GM23338 (cell line): ENCODE measurements at regions not wholly inside any gene's neighbourhood (a gene's known extent, or its start where the extent isn't known, plus 50 kb on each side); places are given as distances from the start of the nearest gene placed in this dataset.

Experiments
- ATAC-seq: fragments of 200-7000 bp; cut with Tn5 transposase; 3 replicates; pipeline ENCODE4 v1.9.1; 2020
- DNase-seq: peaks from one replicate; pipeline ENCODE4 v3.0.0-alpha.2; 2015; ENCODE audit warnings: low spot score
- H2AFZ ChIP-seq: fragments of 200-600 bp; sonication (generic); 2 replicates; pipeline ENCODE4 v1.8.0; 2016; ENCODE audit warnings: antibody characterized with exemption, mild to moderate bottlenecking, moderate library complexity
- H3F3A ChIP-seq: fragments of 200-600 bp; sonication (generic); replicated peaks from 2 replicates; pipeline ENCODE4 v1.8.0; 2017; ENCODE audit warnings: antibody characterized with exemption, mixed run types, low read depth
- H3K27ac ChIP-seq: fragments of 200-600 bp; sonication (generic); 2 replicates; pipeline ENCODE4 v1.6.1; 2016; ENCODE audit warnings: low read depth
- H3K27me3 ChIP-seq: fragments of 200-600 bp; sonication (generic); 2 replicates; pipeline ENCODE4 v1.8.0; 2016; ENCODE audit warnings: mild to moderate bottlenecking, mixed run types, moderate library complexity; ENCODE audit not compliant: insufficient read depth
- H3K36me3 ChIP-seq: fragments of 200-600 bp; sonication (generic); 2 replicates; pipeline ENCODE4 v1.8.0; 2016; ENCODE audit warnings: mild to moderate bottlenecking; ENCODE audit not compliant: insufficient read depth
- H3K4me1 ChIP-seq: fragments of 200-600 bp; sonication (generic); 2 replicates; pipeline ENCODE4 v1.8.0; 2016; ENCODE audit warnings: mild to moderate bottlenecking, moderate library complexity; ENCODE audit not compliant: insufficient read depth
- H3K4me2 ChIP-seq: fragments of 200-600 bp; sonication (generic); 2 replicates; pipeline ENCODE4 v1.7.1; 2017; ENCODE audit warnings: mixed run types
- H3K4me3 ChIP-seq: fragments of 200-600 bp; sonication (generic); 2 replicates; pipeline ENCODE4 v1.6.1; 2016; ENCODE audit warnings: mixed run types
- H3K79me2 ChIP-seq: fragments of 200-600 bp; sonication (generic); replicated peaks from 2 replicates; pipeline ENCODE4 v1.8.0; 2017; ENCODE audit warnings: mild to moderate bottlenecking; ENCODE audit not compliant: insufficient read depth
- H3K9me2 ChIP-seq: fragments of 200-600 bp; sonication (generic); 2 replicates; pipeline ENCODE4 v1.8.0; 2017; ENCODE audit not compliant: insufficient read depth
- H4K20me1 ChIP-seq: fragments of 200-600 bp; sonication (generic); replicated peaks from 2 replicates; pipeline ENCODE4 v1.8.0; 2017; ENCODE audit warnings: mild to moderate bottlenecking; ENCODE audit not compliant: insufficient read depth
- H3K27ac Mint-ChIP-seq: 2 replicates; pipeline ENCODE4 v1.8.0; 2020; ENCODE audit warnings: inconsistent platforms, mild to moderate bottlenecking, moderate library complexity, mixed read lengths
- H3K27me3 Mint-ChIP-seq: 3 replicates; pipeline ENCODE4 v1.8.0; 2022; ENCODE audit warnings: low read depth, mild to moderate bottlenecking, moderate library complexity, mixed read lengths, inconsistent platforms; ENCODE audit not compliant: insufficient read depth, poor library complexity
- H3K36me3 Mint-ChIP-seq: 3 replicates; pipeline ENCODE4 v1.8.0; 2021; ENCODE audit warnings: low read depth, mild to moderate bottlenecking, inconsistent platforms, moderate library complexity, mixed read lengths
- H3K4me1 Mint-ChIP-seq: 3 replicates; pipeline ENCODE4 v1.8.0; 2020; ENCODE audit warnings: mild to moderate bottlenecking, inconsistent platforms, mixed read lengths
- H3K4me3 Mint-ChIP-seq: 3 replicates; pipeline ENCODE4 v1.8.0; 2021; ENCODE audit warnings: moderate library complexity, mild to moderate bottlenecking, inconsistent platforms, mixed read lengths
- H3K9me3 Mint-ChIP-seq: 3 replicates; pipeline ENCODE4 v1.8.0; 2020; ENCODE audit warnings: moderate library complexity, mild to moderate bottlenecking, inconsistent platforms, mixed read lengths
- CREB1 ChIP-seq: fragments of 250-450 bp; sonication (Bioruptor Pico); IDR thresholded peaks from 2 replicates; pipeline ENCODE4 v1.5.0; 2020; ENCODE audit warnings: low read depth, mild to moderate bottlenecking, moderate library complexity
- ETS1 ChIP-seq: IDR thresholded peaks from 2 replicates; pipeline ENCODE4 v1.6.1; 2016; ENCODE audit warnings: antibody characterized with exemption
- EZH2 ChIP-seq: fragments of 200-600 bp; sonication (generic); IDR thresholded peaks from one replicate; pipeline ENCODE4 v1.8.0; 2017; ENCODE audit warnings: antibody characterized with exemption, mild to moderate bottlenecking, low read depth; ENCODE audit not compliant: unreplicated experiment
- EZH2phosphoT487 ChIP-seq: fragments of 200-600 bp; sonication (generic); IDR thresholded peaks from one replicate; pipeline ENCODE4 v1.8.1; 2018; ENCODE audit warnings: antibody characterized with exemption; ENCODE audit not compliant: unreplicated experiment
- NANOG ChIP-seq: IDR thresholded peaks from 2 replicates; pipeline ENCODE4 v1.6.1; 2016; ENCODE audit warnings: antibody characterized with exemption, borderline replicate concordance
- POLR2AphosphoS5 ChIP-seq: IDR thresholded peaks from 2 replicates; pipeline ENCODE4 v1.6.1; 2016; ENCODE audit warnings: antibody characterized with exemption, low read depth
- REST ChIP-seq: IDR thresholded peaks from one replicate; pipeline ENCODE4 v1.6.1; 2018; ENCODE audit warnings: antibody characterized with exemption; ENCODE audit not compliant: unreplicated experiment
- ZNF114 ChIP-seq: fragments of 250-450 bp; sonication (Bioruptor Pico); IDR thresholded peaks from 2 replicates; pipeline ENCODE4 v1.5.0; 2020; ENCODE audit warnings: mild to moderate bottlenecking, moderate library complexity
- ZNF331 ChIP-seq: fragments of 250-450 bp; sonication (Bioruptor Pico); IDR thresholded peaks from 2 replicates; pipeline ENCODE4 v1.5.0; 2020; ENCODE audit warnings: low read depth, mild to moderate bottlenecking, moderate library complexity
- ZNF462 ChIP-seq: fragments of 250-450 bp; sonication (Bioruptor Pico); IDR thresholded peaks from 2 replicates; pipeline ENCODE4 v1.5.0; 2020; ENCODE audit warnings: mild to moderate bottlenecking, moderate library complexity

GRCh38 chr4:131499141-131499873, 1649.8 kb upstream of the PCDH10 start:
- peaks cover 7% of the 10 kb centered on the region; the same call in 1 of the 2 replicates for H3K36me3 ChIP-seq
- H3F3A ChIP-seq: no peaks in the 10 kb centered on the region
- no peak overlapping the region for H3K27ac ChIP-seq
- H4K20me1 ChIP-seq: no peaks in the 10 kb centered on the region
- H3K36me3 Mint-ChIP-seq: peaks cover 22% of the 10 kb centered on the region; the same call in 2 of the 3 replicates
- no peaks in the 10 kb centered on the region for H3K4me1 Mint-ChIP-seq
- H3K4me2 ChIP-seq: no peak overlapping the region
- H3K4me3 Mint-ChIP-seq: no peak overlapping the region
- H3K79me2 ChIP-seq: no peaks in the 10 kb centered on the region
- H3K27me3 Mint-ChIP-seq: peaks cover 5% of the 10 kb centered on the region
- no peak overlapping the region for H2AFZ ChIP-seq
- no peak overlapping the region for H3K4me3 ChIP-seq
- H3K27ac Mint-ChIP-seq: no peak overlapping the region
- H3K9me2 ChIP-seq: 0 out of 2 replicates have a peak, but pooled peaks cover 4% of the 10 kb centered on the region
- no peak for ATAC-seq
- peaks cover 36% of the 10 kb centered on the region for H3K9me3 Mint-ChIP-seq
- DNase-seq: no peak
- H3K4me1 ChIP-seq: no peaks in the 10 kb centered on the region
- no peaks in the 10 kb centered on the region for H3K27me3 ChIP-seq
- TF ChIP-seq EZH2phosphoT487 (no peak), REST (no peak), ETS1 (no peak), NANOG (no peak), CREB1 (CRISPR knock-in tag) (no peak), POLR2AphosphoS5 (no peak), ZNF114 (CRISPR knock-in tag) (no peak), ZNF331 (CRISPR knock-in tag) (no peak), ZNF462 (CRISPR knock-in tag) (no peak), EZH2 (no peak)
